DND-41 (cell line): ENCODE measurements at regions not wholly inside any gene's neighbourhood (a gene's known extent, or its start where the extent isn't known, plus 50 kb on each side); places are given as distances from the start of the nearest gene placed in this dataset.

Experiments
- CTCF ChIP-seq: IDR thresholded peaks from 2 replicates; pipeline ENCODE4 v1.5.1; 2012; ENCODE audit warnings: borderline replicate concordance, low read length, moderate library complexity, mild to moderate bottlenecking; ENCODE audit not compliant: poor library complexity, severe bottlenecking; ENCODE audit errors: extremely low read depth
- EZH2 ChIP-seq: IDR thresholded peaks from 3 replicates; pipeline ENCODE4 v1.6.1; 2012; ENCODE audit warnings: borderline replicate concordance, low read depth, mild to moderate bottlenecking, moderate library complexity, low read length, inconsistent platforms; ENCODE audit not compliant: severe bottlenecking

GRCh38 chr13:26985285-26985878, 186.2 kb downstream of the USP12 start:
- peak; percentile 87 for TF ChIP-seq CTCF
- TF ChIP-seq EZH2: no peak
